ENCODE measurements at regions not wholly inside any gene's neighbourhood (a gene's known extent, or its start where the extent isn't known, plus 50 kb on each side); places are given as distances from the start of the nearest gene placed in this dataset.

DNA sequence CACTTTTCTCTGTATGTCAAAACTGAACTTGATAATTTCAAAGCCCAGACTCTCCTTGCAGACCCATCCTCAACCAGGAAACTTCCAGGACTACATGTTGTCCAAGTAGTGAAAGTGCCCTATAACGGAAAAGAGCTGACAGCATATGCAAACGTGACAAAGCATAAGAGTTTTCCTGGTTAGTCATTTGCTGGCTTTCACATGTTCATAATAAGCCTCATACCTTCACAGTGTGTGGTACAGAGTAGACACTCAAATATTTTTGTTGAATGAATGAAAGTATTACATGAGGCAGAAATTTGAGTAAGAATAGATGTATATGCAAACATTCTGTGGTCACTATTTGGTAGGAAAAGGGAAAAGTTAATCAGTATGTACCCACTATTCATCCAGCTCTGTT lies 473.3 kb downstream of the MRPL39 start:
- no peak for TF ChIP-seq CTCF (IDR thresholded peaks at IDR 0.05; ENCODE audit: borderline replicate concordance, extremely low read depth, low read length, poor library complexity, severe bottlenecking)
- TF ChIP-seq EZH2 (IDR thresholded peaks at IDR 0.05; ENCODE audit: borderline replicate concordance, low read depth, low read length, severe bottlenecking) = no peak
- no peak overlapping the region for H3K9ac ChIP-seq (ENCODE audit: low read depth, low read length)
- no peak overlapping the region for H3K4me2 ChIP-seq (ENCODE audit: insufficient read depth, low read length)
- no peaks in the 10 kb centered on the region for H3K36me3 ChIP-seq (ENCODE audit: insufficient read depth, low read length)
- no peaks in the 10 kb centered on the region for H3K4me1 ChIP-seq (ENCODE audit: insufficient read depth, low read length)
- no peaks in the 10 kb centered on the region for H4K20me1 ChIP-seq (ENCODE audit: insufficient read depth, low read length)
- no peak overlapping the region for H3K27ac ChIP-seq (ENCODE audit: low read length)
- no peak overlapping the region for H3K4me3 ChIP-seq (ENCODE audit: low read depth in 1 of 2, low read length in 2 of 2)
- ATAC-seq (ENCODE audit: insufficient read depth, low read depth) (no peak), DNase-seq (no peak)
- no peak overlapping the region for H2AFZ ChIP-seq (ENCODE audit: low read depth, low read length)
- H3K79me2 ChIP-seq (ENCODE audit: insufficient read depth, low read length) = no peaks in the 10 kb centered on the region
- no peaks in the 10 kb centered on the region for H3K9me3 ChIP-seq (ENCODE audit: insufficient read depth, low read length, severe bottlenecking)
- H3K27me3 ChIP-seq (ENCODE audit: insufficient read depth, low read length, poor library complexity) = no peaks in the 10 kb centered on the region

- Histone ChIP-seq H4K20me1 (ENCODE audit: insufficient read depth, low read length) (no peaks in the 10 kb centered on the region), H3K4me2 (ENCODE audit: insufficient read depth, low read length) (no peak overlapping the region), H2AFZ (ENCODE audit: low read depth, low read length) (no peak overlapping the region), H3K9ac (ENCODE audit: low read depth, low read length) (no peak overlapping the region), H3K36me3 (ENCODE audit: insufficient read depth, low read length) (no peaks in the 10 kb centered on the region), H3K4me1 (ENCODE audit: insufficient read depth, low read length) (no peaks in the 10 kb centered on the region), H3K27ac (ENCODE audit: low read length) (no peak overlapping the region), H3K27me3 (ENCODE audit: insufficient read depth, low read length, poor library complexity) (no peaks in the 10 kb centered on the region), H3K9me3 (ENCODE audit: insufficient read depth, low read length, severe bottlenecking) (no peaks in the 10 kb centered on the region), H3K4me3 (ENCODE audit: low read depth in 1 of 2, low read length in 2 of 2) (no peak overlapping the region), H3K79me2 (ENCODE audit: insufficient read depth, low read length) (no peaks in the 10 kb centered on the region)
- DNase-seq = no peak
- TF ChIP-seq CTCF (IDR thresholded peaks at IDR 0.05; ENCODE audit: borderline replicate concordance, extremely low read depth, low read length, poor library complexity, severe bottlenecking) (no peak), EZH2 (IDR thresholded peaks at IDR 0.05; ENCODE audit: borderline replicate concordance, low read depth, low read length, severe bottlenecking) (no peak)
- ATAC-seq (ENCODE audit: insufficient read depth, low read depth) = no peak
Observed at GRCh38 chr21:25127811-25128210, 479.5 kb downstream of the MRPL39 start.

GRCh38 chr21:25127007-25127406 lies 480.3 kb downstream of the MRPL39 start:
- Histone ChIP-seq H3K9ac (ENCODE audit: low read depth, low read length) (no peak overlapping the region), H3K27me3 (ENCODE audit: insufficient read depth, low read length, poor library complexity) (no peaks in the 10 kb centered on the region), H3K4me2 (ENCODE audit: insufficient read depth, low read length) (no peak overlapping the region), H2AFZ (ENCODE audit: low read depth, low read length) (no peak overlapping the region), H3K79me2 (ENCODE audit: insufficient read depth, low read length) (no peaks in the 10 kb centered on the region), H4K20me1 (ENCODE audit: insufficient read depth, low read length) (no peaks in the 10 kb centered on the region), H3K27ac (ENCODE audit: low read length) (no peak overlapping the region), H3K36me3 (ENCODE audit: insufficient read depth, low read length) (no peaks in the 10 kb centered on the region), H3K4me3 (ENCODE audit: low read depth in 1 of 2, low read length in 2 of 2) (no peak overlapping the region), H3K9me3 (ENCODE audit: insufficient read depth, low read length, severe bottlenecking) (no peaks in the 10 kb centered on the region), H3K4me1 (ENCODE audit: insufficient read depth, low read length) (no peaks in the 10 kb centered on the region)
- DNase-seq (no peak), ATAC-seq (ENCODE audit: insufficient read depth, low read depth) (no peak)
- no peak for TF ChIP-seq CTCF (IDR thresholded peaks at IDR 0.05; ENCODE audit: borderline replicate concordance, extremely low read depth, low read length, poor library complexity, severe bottlenecking)
- no peak for TF ChIP-seq EZH2 (IDR thresholded peaks at IDR 0.05; ENCODE audit: borderline replicate concordance, low read depth, low read length, severe bottlenecking)

- Histone ChIP-seq H3K36me3 (ENCODE audit: insufficient read depth, low read length) (no peaks in the 10 kb centered on the region), H3K9ac (ENCODE audit: low read depth, low read length) (no peak overlapping the region), H3K79me2 (ENCODE audit: insufficient read depth, low read length) (no peaks in the 10 kb centered on the region), H3K27ac (ENCODE audit: low read length) (no peak overlapping the region), H3K4me2 (ENCODE audit: insufficient read depth, low read length) (no peak overlapping the region), H4K20me1 (ENCODE audit: insufficient read depth, low read length) (no peaks in the 10 kb centered on the region), H3K4me3 (ENCODE audit: low read depth in 1 of 2, low read length in 2 of 2) (no peak overlapping the region), H3K27me3 (ENCODE audit: insufficient read depth, low read length, poor library complexity) (no peaks in the 10 kb centered on the region), H2AFZ (ENCODE audit: low read depth, low read length) (no peak overlapping the region), H3K9me3 (ENCODE audit: insufficient read depth, low read length, severe bottlenecking) (no peaks in the 10 kb centered on the region), H3K4me1 (ENCODE audit: insufficient read depth, low read length) (no peaks in the 10 kb centered on the region)
- no peak for DNase-seq
- no peak for ATAC-seq (ENCODE audit: insufficient read depth, low read depth)
- TF ChIP-seq CTCF (IDR thresholded peaks at IDR 0.05; ENCODE audit: borderline replicate concordance, extremely low read depth, low read length, poor library complexity, severe bottlenecking) = no peak
- no peak for TF ChIP-seq EZH2 (IDR thresholded peaks at IDR 0.05; ENCODE audit: borderline replicate concordance, low read depth, low read length, severe bottlenecking)
Observed at GRCh38 chr21:25126564-25126963, 480.7 kb downstream of the MRPL39 start.

Measured in DND-41 (cell line).